IPS-18c (cell line): ENCODE measurements at regions not wholly inside any gene's neighbourhood (a gene's known extent, or its start where the extent isn't known, plus 50 kb on each side); places are given as distances from the start of the nearest gene placed in this dataset.

Experiments
- H3K4me3 ChIP-seq: 2 replicates; pipeline ENCODE4 v1.7.0; 2013; ENCODE audit warnings: low read depth, mild to moderate bottlenecking, low read length, moderate library complexity; ENCODE audit not compliant: insufficient read depth
- H3K9me3 ChIP-seq: one replicate; pipeline ENCODE4 v1.6.1; 2013; ENCODE audit warnings: mild to moderate bottlenecking, low read length, moderate library complexity; ENCODE audit not compliant: control insufficient read depth, insufficient read depth

DNA sequence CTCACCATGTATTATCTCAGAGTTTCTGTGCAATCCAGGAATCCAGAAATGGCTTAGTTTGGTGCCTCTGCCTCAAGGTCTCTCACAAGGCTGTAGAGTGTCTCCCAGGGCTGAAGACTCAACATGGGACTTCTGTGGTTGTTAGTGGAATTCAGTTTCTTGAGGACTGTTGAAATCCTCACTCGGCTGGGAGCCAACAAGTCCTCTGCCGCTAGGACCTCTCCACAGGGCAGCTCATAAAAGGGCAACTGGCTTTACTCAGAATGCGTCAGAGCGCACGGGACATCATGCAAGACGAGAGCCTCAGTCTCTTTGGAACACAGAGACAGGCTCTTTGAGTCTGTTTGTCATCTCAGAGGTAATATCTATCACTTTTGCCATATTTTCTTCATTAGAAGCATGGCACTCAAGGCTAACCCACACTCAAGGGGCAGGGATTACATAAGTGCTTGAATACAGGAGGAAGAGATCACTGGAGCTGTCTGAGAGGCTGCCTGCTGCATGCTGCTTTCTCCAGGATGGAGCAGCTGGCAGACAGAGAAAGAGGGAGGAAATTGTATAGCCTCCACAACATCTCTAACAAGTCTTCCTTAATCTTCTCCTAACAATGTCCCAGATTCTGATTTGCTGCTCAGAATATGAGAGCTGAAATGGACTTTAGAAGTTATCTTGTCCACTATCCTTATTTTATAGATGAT lies 97.5 kb upstream of the ASIC2 start:
- Histone ChIP-seq H3K9me3 (peaks cover 3% of the 10 kb centered on the region), H3K4me3 (no peak overlapping the region)

GRCh38 chr17:33396818-33397217 lies 103.7 kb upstream of the ASIC2 start:
- H3K9me3 ChIP-seq: peaks cover 2% of the 10 kb centered on the region
- no peak overlapping the region for H3K4me3 ChIP-seq

GRCh38 chr17:33398386-33398785 lies 105.3 kb upstream of the ASIC2 start:
- Histone ChIP-seq H3K9me3 (peaks cover 2% of the 10 kb centered on the region), H3K4me3 (no peak overlapping the region)

- Histone ChIP-seq H3K4me3 (no peak overlapping the region), H3K9me3 (no peaks in the 10 kb centered on the region)
Measured at GRCh38 chr17:33401249-33401648, 108.2 kb upstream of the ASIC2 start.

DNA sequence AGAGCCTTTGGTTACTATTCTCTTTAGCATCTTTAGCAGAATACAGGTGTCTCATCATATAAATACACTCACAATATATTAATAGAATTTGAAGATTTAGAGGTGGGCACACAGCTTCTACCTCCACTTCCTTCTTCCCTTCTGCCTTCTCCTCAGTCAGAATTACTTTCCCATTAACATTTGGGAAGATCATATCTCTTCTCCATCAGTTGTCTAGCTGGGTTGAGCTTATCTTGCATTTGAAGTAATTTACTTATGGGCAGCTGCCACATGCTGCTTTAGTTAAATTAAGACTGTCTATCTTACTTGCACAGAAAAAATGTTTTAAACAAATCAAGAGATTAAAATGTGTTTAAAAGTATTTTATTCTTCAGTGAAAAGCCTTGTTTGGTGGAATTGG lies 110.1 kb upstream of the ASIC2 start:
- H3K4me3 ChIP-seq: no peak overlapping the region
- no peaks in the 10 kb centered on the region for H3K9me3 ChIP-seq

GRCh38 chr17:33404070-33404819 lies 111.2 kb upstream of the ASIC2 start:
- H3K4me3 ChIP-seq: no peak overlapping the region
- no peaks in the 10 kb centered on the region for H3K9me3 ChIP-seq

DNA sequence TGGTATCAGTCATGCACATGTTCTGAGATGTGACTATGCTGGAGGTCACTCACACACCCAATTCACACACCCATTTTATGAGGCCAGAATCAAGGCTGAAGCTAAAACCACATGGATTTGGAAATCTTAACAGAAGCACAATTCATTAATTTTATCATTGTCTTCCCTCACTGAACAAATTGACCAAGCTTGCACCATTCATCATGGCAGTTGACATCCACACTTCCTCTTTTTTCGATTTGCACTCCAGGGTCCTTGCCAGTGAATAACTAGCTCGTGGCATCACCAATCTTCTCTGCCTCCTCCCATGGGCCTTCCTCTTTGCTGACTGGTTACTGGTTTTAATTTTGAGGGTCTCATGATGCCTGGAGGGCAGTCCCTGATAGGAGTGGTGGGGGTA lies 123.0 kb upstream of the ASIC2 start:
- Histone ChIP-seq H3K4me3 (no peak overlapping the region), H3K9me3 (peaks cover 2% of the 10 kb centered on the region)

DNA sequence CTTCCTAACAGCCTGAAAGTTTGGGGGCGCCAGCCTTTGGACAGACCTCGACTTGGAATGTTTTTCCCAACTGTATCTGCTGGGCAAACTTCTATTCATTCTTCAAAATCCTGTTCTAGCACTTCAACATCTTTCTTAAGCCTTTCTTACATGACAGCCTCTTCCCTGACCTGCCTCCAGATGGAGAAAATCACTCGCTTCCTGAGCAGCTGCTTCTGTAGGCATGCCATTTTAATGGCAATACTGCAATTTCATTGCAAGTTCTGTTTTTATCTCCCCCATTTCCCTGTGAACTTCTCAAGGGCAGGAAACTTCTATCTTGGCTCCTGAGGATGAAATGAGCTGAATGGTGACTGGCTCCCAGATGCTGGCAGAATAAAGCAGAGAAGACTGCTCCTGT lies 128.8 kb upstream of the ASIC2 start:
- no peak overlapping the region for H3K4me3 ChIP-seq
- no peaks in the 10 kb centered on the region for H3K9me3 ChIP-seq

- Histone ChIP-seq H3K9me3 (no peaks in the 10 kb centered on the region), H3K4me3 (no peak overlapping the region)
Measured at GRCh38 chr17:33433581-33433980, 140.5 kb upstream of the ASIC2 start.

GRCh38 chr17:33434841-33435240 lies 141.7 kb upstream of the ASIC2 start:
- H3K9me3 ChIP-seq: no peaks in the 10 kb centered on the region

DNA sequence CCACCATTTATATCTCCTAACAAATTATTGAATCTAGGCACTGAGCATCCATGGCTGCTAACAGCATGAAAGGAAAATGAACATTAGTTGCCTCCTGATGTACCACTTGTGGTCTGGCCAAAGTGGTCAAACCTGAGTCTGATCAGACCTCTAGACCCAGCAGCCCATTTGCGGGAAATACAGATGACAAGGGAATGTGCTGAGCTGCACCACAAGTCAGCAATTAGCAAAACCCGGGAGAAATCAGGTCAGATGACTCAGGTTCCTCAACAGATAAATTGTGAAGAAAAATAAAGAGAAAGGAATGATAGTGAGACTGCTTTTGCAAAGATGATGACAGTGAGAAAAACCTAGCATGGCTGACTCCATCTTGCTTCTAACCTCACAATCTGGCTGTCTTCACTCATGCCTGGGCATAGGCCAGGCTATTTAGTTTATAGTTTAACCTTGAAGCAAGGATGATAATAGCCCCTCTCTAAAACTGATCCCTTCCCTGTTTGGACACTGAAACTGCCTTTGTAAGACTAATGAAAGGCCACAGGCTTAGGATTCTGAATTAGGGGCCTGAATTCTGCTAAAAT lies 142.7 kb upstream of the ASIC2 start:
- Histone ChIP-seq H3K9me3 (no peaks in the 10 kb centered on the region), H3K4me3 (no peak overlapping the region)

More at GRCh38 chr17:33434841-33435240, 141.7 kb upstream of the ASIC2 start:
- H3K4me3 ChIP-seq: no peak overlapping the region

DNA sequence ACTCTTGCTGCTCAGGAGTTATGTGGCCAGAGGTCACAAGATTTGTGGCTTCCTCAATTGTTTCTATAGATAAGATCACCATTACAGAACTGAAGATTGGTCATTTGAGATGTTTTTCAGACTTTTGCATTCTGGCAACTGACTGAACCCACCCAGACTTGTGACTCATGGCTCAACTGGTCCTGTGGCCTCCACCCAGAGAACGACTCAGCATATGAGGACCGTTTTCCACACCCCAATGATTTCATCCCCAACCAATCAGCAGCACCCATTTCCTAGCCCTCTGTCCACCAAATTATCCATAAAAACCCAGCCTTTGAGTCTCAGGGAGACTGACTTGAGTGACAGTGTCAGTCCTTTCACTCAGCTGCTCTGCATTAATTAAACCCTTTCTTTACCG lies 143.2 kb upstream of the ASIC2 start:
- Histone ChIP-seq H3K4me3 (no peak overlapping the region), H3K9me3 (no peaks in the 10 kb centered on the region)

- Histone ChIP-seq H3K9me3 (no peaks in the 10 kb centered on the region), H3K4me3 (no peak overlapping the region)
Measured at GRCh38 chr17:33438139-33438538, 145.0 kb upstream of the ASIC2 start.

GRCh38 chr17:33438578-33438977 lies 145.5 kb upstream of the ASIC2 start:
- no peak overlapping the region for H3K4me3 ChIP-seq
- H3K9me3 ChIP-seq: no peaks in the 10 kb centered on the region

DNA sequence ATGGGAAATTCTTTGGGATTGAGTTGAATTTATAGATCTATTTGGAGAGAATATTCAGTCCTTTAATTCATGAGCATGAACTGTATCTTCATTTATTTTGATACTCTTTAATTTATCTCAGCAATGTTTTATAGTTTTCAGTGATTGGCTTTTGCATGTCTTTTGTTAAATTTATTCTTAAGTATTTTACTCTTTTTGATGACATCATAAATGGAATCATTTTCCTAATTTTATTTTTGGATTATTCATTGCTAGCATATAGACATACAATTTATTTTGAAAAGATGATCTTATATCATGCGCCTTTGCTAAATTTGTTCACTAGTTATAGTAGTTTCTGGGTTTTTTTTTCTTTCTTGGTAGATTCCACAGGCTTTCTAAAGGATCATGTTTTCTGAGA lies 149.2 kb upstream of the ASIC2 start:
- no peaks in the 10 kb centered on the region for H3K9me3 ChIP-seq
- no peak overlapping the region for H3K4me3 ChIP-seq

- Histone ChIP-seq H3K9me3 (no peaks in the 10 kb centered on the region), H3K4me3 (no peak overlapping the region)
Measured at GRCh38 chr17:33444731-33445130, 151.6 kb upstream of the ASIC2 start.

DNA sequence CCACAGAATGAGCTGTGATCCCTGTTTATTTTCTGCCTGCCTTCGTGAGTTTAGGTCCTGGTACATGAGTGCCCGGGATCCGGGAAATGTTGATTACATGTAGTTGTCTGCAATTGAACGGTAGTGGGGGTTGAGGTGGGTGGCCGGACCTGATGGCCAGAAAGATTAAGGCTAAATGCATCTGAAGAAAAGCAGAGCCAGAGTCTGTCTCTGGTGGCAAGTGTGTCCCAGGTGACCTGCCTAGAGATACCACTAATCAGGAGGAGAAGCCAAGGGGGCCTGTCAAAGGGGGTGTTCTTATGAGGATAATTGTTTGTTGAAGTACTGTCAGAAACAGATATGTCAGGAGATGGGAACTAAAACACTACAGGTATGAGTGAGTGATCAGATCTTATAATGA lies 154.0 kb upstream of the ASIC2 start:
- H3K9me3 ChIP-seq: no peaks in the 10 kb centered on the region
- no peak overlapping the region for H3K4me3 ChIP-seq

DNA sequence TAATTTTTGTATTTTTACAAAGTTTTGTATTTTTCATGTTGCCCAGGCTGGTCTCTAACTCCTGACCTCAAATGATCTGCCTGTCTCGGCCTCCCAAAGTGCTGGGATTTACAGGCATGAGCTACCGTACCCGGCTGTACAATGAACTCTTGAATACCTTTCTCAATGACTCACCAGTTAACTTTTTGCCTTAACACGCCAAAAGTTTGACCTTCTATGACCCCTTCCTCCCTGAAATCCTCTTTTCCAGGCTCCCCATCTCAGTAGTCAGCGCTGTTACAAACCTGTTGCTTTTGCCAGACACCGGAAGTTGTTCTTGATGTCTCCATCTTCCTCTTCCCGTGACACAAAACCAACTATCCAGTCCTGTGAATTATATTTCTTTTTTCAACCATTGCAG lies 158.1 kb upstream of the ASIC2 start:
- no peak overlapping the region for H3K4me3 ChIP-seq
- no peaks in the 10 kb centered on the region for H3K9me3 ChIP-seq
